ENCODE measurements at regions not wholly inside any gene's neighbourhood (a gene's known extent, or its start where the extent isn't known, plus 50 kb on each side); places are given as distances from the start of the nearest gene placed in this dataset.
"Not testable (repeated sequence)": the region's sequence is repeated elsewhere in the genome, so short reads cannot be mapped to it uniquely, and the experiment has no call there.

DNA sequence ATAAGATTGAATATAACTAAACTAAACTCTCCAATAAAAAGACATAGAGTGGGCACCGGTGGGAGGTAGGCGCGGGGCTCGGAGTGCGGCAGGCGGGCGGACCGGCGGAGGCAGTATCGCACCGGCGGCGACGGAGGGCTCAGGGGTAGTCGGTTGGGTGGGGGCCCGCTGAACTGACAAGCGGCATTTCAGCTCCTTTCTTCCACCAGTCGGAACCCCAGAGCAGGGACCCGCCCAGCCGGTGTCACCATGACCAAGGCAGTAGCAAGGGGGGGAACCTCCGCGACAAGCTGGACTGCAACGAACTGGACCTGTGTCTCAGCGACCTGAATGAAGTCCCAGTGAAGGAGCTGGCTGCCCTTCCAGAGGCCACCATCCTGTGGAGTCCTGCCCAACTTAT lies 156.7 kb downstream of the HINT1 start:
- DNase-seq (ENCODE audit: low read depth in 3 of 3, low spot score in 2 of 3) = no peak

DNA sequence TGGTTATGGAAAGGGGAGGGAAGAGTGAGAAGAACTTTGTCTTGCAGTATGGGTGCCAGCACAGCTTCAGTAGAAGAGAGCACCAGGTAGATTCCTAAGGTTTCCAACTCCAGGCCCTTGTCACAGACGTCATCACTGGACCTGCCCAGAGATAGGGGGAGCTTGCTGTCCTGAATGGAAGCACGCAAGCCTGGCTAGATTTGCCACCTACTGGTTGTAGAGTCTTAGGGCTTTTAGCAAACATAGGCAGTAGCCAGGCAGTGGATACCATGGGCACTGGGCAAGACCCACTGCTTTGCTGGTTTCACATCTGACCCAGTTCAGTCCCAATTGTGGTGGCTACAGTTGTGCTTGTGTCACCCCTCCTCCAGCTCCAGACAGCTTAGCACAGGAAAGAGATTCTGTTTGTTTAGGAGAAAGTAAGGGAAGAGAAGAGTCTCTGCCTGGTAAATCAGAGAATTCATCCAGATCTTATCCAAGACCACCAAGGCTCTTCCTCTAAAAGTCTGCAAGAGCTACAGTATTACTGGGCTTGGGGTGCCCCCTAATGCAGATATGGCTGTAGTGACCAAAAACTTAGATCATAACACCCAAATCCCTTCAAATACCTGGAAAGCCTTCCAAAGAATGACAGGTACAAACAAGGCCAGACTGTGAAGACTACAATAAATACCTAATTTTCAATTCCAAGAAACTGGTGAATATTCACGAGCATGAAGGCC lies 158.9 kb downstream of the HINT1 start:
- DNase-seq (ENCODE audit: low read depth in 3 of 3, low spot score in 2 of 3) = no peak

DNA sequence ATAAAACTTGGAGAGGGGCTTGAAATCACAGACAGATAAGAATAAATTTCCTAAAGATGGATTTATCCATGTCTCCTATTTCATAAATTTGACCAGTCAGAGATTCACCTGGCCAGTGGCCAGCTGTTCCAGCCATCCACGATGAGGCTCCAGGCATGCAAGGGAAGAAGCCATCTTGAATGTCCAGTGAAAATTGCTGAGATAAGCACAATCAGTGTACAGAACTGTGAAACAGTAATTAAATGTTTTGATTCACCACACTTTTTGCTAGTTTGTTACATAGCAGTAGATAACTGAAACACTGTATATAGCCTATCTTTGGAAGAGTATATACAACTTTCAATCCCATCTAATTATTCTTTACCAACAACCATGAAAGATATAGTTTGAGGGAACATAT lies 163.5 kb downstream of the HINT1 start:
- no peak for DNase-seq (ENCODE audit: low read depth in 3 of 3, low spot score in 2 of 3)

DNA sequence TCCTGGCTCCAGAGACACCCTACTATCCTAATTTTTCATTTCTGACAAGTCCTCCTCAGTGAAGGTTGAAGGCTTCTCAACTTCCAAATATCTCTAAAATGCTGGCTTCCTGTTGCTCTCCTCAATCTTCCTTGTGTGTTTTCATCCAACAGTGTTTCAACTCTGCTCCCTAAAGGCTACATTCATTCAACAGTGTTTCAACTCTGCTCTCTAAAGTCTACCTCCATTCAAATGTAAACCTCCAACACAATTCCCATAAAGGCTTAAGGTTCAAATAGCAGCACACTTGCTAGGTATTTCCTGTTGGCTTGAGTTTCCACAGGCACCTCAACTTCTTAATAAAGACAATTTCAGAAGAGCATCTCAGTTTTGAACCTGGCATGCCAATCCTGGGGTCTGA lies 164.8 kb downstream of the HINT1 start:
- no peak for DNase-seq (ENCODE audit: low read depth in 3 of 3, low spot score in 2 of 3)

DNA sequence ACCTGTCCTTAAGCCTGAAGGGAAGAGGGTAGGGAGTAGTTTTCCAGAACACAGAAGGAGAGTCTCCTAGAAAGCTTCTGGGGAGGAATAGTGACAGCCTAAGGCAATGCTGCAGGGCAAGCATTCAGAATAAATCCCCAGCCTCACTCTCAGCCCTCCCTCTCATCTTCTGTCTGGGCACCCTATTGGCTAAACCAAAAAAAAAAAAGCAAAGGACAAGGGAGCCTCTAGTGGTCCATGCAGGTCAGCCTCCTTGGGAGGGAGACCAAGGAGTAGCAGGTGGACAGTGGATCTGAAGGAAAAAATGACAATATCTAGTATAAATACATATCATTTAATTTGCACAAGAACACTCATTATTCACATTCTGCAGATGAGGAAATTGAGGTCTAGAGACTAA lies 168.3 kb downstream of the HINT1 start:
- DNase-seq (ENCODE audit: low read depth in 3 of 3, low spot score in 2 of 3) = not testable (repeated sequence)

DNA sequence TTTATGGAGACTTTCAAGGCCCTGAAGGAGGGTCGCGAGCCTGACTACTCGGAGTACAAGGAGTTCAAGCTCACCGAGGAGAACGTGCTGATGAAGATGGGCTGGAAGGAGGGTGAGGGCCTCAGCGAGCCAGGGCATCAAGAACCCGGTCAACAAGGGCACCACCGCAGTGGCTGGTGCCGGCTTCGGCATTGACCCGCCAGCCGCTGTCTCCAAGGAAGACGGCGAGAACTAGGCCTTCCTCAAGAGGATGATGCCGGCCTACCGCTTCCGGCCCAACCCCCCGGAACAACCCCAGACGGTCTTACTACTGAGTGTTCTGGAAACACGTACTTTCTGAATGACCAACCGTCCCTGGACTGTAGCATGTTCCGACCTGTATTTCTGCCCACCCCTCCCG lies 169.2 kb downstream of the HINT1 start:
- DNase-seq (ENCODE audit: low read depth in 3 of 3, low spot score in 2 of 3) = no peak

DNA sequence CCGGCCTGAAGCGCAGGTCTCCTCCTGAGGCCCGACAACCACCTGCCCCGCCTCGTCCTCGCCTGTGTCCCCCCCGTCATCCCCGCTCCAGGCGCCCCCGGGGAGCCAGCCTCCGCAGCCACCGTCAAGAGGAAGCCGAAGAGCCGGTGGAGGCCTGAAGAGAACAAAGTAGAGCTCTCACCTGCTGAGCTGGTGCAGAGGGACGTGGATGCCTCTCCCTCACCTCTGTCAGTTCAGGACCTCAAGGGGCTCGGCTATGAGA lies 169.9 kb downstream of the HINT1 start:
- no peak for DNase-seq (ENCODE audit: low read depth in 3 of 3, low spot score in 2 of 3)

DNA sequence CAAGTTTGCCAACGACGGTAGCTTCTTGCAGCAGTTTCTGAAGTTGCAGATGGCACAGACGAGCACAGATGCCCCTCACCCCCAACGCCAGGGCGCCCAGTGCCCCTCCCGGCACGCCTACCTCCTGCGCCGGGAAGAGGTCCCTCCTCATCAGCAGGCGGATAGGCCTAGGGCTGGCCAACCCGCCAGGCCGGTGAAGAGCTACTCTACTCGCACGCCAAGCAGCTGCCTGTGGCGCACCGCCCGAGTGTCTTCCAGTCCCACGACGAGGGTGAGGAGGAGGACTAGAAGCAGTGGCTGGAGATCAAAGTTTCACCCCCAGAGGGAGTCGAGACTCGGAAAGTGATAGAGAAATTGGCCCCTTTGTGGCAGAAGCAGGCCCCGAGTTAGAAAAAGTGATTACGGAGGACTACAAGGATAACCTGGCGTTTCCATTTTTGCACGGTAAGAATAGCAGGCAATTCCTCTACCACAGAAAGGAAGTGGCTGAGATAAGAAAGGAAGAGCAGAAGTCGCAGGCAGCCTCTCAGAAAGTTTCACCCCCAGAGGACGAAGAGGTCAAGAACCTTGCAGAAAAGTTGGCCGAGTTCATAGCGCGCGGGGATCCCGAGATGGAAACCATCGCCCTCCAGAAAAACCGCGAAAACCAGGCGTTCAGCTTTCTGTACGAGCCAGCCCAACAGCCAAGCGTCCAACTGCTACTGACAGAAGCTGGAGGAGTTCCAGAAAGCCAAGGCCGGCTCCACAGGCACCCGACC lies 170.4 kb downstream of the HINT1 start:
- DNase-seq (ENCODE audit: low read depth in 3 of 3, low spot score in 2 of 3) = no peak

DNA sequence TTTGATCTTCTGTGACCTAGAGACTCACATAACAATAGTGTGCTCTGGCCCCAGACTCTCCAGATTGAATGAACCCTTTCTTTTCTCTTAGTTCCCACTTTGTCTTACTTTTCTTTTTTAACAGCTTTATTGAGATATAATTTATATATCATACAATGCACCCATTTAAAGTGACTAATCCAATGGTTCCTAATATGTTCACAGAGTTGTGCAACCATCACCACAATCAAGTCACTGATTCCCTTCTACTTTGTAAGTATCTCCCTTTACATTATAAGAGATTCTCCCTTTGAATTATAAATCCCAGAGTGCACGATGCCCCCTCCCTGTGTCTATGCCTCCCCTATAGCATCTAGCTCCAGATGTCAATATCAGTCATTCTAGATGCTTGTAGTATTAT lies 172.4 kb downstream of the HINT1 start:
- no peak for DNase-seq (ENCODE audit: low read depth in 3 of 3, low spot score in 2 of 3)

DNA sequence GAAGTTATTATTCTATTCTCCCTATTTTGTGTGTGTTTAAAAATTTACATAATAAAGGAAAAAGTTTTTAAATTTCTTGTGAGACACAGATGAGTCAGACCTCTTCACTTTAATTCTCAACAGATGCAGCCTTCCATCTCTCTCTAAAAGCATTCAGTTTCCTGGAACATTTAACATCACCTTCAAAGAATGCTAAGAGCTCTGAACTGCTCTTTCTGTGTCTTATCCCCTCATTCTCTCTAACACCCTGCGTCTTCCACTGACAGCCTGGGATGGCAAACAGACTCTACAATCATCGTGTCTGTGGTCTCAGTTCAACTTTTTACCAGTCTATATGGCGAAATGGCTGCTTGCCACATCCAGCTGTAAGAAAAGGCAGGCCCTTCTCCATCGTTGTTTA lies 173.0 kb downstream of the HINT1 start:
- DNase-seq (ENCODE audit: low read depth in 3 of 3, low spot score in 2 of 3) = no peak

DNA sequence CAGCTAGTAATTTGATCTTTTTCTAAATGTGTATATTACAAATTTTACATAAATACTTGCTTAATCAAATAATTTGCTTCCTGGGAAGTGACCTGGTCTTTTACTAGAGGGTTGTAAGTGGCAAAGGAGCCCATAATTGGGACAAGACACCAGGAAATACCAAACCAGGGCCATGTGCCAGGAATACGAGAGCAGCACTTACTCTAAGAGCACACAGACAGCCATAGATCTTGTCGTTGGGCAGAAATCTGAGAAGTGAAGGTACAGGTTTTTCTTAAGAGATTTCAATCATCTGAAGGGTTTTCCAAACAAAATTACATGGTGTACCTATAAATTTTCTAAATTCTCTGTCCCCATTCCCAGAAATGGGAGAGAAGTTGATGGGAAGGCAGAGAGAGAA lies 179.3 kb downstream of the HINT1 start:
- DNase-seq (ENCODE audit: low read depth in 3 of 3, low spot score in 2 of 3) = no peak

DNA sequence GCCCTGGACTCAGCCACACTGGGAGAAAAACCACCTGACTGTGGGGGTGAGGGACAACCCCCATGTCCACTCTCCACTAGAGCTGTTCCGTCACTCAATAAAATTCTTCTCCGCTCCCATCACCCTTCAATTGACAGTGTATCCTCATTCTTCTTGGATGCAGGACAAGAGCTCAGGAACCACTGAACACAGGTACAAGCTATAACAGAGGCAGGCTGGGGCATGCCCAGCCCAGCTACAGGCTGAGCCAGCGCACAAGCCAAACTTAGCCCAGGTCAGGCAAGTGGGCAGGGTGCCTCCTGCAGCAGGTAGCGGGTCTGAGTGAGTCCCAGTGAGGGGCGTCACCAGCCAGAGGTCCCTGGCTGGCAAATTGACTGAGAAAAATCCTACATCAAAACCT lies 183.4 kb downstream of the HINT1 start:
- DNase-seq (ENCODE audit: low read depth in 3 of 3, low spot score in 2 of 3) = no peak

DNA sequence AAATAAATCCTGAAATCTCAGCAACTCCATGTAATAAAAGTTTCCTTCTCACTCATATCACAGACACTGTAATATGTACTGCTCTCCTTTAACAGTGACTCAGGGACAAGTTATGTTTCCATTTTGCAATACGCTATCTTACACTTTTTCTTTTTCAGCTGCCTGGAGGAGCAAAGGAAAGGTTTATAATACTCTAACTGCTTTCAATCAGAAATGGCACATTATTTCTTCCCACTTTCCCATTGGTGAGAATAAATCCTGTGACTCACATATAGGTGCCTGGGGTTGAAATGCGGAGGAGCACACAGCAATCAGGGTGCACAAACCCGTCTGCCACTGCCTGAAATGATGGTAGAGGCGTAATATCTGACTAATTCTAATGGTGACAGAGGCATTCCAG lies 186.6 kb downstream of the HINT1 start:
- no peak for DNase-seq (ENCODE audit: low read depth in 3 of 3, low spot score in 2 of 3)

DNA sequence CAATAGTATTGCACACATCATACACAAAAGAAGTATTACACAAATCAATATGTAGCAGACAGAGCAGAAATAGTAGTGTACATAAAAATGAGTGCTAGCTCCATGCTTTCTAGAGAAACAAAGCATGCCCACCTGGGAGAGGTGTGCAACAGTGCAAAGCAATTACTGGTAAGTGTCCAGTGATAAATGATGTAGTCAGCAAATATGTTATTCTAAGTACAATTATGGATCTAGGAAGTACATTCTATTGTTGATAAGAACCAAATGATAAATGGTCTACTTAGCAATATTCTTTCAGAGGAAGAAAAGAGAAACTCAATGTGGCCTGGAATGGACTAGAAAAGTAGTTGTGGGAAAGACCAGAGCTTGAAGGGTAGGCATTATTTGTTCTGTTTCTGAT lies 188.6 kb downstream of the HINT1 start:
- no peak for DNase-seq (ENCODE audit: low read depth in 3 of 3, low spot score in 2 of 3)

DNA sequence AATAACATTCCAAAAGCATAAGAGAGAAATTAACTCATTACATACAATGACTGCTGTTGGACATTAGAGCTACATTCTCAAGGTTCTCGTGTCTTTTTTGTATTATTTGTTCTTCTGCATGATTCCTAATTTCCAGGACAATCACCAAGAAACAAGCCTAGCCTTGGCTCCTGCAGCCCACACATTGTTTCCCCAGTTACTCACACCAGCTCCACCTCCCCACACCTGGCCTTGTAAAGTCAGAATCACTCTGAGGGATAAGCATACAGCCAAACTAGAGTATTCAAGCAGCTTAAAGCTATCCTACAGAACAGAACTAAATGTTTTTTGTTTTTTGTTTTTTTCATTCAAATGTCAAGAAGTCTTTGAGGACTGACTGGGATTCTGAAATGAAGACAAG lies 189.2 kb downstream of the HINT1 start:
- no peak for DNase-seq (ENCODE audit: low read depth in 3 of 3, low spot score in 2 of 3)

DNA sequence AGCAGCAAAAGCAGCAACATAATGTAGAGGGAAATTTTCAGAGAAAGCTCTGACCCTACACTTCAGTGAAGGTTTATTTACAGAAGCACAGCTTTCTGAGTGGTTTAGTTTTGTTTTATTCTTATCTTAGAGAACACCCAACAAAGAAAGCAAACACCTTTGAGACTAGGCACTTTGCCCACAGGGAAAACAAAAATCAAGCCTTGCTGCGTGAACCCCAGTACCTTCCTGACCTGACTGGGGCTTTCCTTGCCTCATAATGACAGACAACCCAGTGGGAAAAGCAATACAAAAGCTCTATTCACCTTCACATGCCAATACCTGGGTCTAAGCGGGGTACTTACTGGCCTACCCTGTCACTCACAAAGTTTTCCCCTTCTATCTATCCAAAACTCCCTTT lies 189.8 kb downstream of the HINT1 start:
- DNase-seq (ENCODE audit: low read depth in 3 of 3, low spot score in 2 of 3) = no peak

DNA sequence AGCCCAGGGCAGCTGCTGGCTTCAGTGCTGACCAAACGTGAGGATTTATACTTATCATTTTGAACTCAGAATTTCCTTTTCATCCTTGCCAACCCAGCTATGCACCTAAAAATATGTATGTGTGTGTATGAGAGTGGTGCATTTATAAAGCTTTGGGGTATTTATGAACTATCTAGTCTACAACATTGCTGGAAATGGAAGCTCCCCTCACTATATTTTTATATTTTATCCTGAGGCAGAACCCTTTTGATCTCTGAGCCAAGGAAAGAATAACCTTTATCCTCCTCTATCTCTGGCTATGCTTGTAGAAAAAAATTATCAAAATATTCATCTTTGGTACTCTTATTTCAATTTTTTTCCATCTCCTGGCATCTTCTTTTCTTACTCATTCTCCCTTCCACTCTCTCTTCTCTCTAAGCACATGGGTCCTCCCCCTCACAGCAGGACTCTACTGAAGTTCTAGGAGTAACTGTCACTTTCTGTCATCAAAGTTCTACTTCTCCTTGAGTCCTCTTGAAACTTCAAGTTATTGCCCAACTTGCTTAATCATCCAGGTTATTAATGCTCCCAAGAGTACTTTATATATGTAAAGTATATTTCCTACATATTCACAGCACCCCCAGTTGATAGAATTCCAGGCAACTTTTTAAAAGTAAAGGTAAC lies 190.9 kb downstream of the HINT1 start:
- DNase-seq (ENCODE audit: low read depth in 3 of 3, low spot score in 2 of 3) = no peak

DNA sequence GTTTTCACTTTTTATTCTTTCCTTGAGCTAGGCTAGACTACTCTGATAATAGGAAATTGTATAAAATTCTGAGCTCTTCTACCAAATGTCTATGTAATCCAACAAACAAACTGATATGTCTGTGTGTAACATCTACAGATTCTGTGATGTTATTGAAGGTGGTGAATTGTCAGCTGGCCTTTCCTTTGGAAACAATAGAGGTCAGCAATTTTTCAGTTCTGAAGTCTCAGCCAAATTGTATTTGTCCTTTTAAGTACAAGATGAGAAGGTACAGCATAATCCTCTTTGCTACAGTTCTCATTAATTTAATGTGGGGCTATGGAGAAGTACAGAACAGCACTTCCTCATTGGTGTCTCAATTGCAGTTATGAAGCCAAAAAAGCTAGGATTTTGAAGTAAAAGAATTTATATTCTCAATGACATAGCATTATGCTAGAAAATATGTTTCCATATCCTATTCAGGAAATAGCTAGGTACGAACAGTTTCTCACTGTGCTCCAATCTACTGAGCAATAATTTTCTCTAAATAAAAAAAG lies 198.0 kb downstream of the HINT1 start:
- DNase-seq (ENCODE audit: low read depth in 3 of 3, low spot score in 2 of 3) = no peak

DNA sequence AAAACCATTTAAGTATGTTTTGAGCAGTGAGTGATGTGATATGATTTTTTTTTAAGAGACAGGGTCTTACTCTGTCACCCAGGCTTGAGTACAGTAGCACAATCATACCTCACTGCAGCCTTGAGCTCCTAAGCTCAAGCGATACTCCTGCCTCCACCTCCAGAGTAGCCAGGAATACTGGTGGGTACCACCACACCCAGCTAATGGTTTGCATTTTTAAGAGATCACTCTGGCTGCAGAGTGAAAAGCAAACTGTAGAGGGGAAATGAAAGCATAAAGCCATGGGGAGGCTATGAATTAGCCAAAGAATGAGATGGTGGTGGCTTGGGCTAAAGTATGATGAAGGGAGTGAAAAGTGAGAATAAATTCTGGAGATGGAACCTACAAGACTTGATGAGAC lies 199.1 kb downstream of the HINT1 start:
- no peak for DNase-seq (ENCODE audit: low read depth in 3 of 3, low spot score in 2 of 3)

DNA sequence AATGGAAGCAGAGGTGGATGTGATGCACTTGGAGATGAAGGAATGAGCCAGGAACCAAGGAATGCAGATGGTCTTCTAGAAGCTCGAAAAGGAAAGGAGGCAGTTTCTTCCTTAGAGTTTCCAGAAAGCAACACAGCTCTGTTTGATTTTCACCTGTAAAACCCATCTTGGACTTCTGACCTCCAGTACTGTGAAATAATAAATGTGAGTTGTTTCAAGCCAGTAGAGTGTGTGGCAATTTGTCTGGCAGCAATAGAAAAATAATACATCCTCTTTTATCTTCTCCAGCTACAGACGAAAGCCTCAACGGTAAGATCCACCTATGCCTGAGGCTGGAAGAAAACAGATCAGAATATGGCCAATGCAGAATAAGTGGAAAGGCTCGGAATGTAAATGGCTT lies 199.7 kb downstream of the HINT1 start:
- DNase-seq (ENCODE audit: low read depth in 3 of 3, low spot score in 2 of 3) = no peak

DNA sequence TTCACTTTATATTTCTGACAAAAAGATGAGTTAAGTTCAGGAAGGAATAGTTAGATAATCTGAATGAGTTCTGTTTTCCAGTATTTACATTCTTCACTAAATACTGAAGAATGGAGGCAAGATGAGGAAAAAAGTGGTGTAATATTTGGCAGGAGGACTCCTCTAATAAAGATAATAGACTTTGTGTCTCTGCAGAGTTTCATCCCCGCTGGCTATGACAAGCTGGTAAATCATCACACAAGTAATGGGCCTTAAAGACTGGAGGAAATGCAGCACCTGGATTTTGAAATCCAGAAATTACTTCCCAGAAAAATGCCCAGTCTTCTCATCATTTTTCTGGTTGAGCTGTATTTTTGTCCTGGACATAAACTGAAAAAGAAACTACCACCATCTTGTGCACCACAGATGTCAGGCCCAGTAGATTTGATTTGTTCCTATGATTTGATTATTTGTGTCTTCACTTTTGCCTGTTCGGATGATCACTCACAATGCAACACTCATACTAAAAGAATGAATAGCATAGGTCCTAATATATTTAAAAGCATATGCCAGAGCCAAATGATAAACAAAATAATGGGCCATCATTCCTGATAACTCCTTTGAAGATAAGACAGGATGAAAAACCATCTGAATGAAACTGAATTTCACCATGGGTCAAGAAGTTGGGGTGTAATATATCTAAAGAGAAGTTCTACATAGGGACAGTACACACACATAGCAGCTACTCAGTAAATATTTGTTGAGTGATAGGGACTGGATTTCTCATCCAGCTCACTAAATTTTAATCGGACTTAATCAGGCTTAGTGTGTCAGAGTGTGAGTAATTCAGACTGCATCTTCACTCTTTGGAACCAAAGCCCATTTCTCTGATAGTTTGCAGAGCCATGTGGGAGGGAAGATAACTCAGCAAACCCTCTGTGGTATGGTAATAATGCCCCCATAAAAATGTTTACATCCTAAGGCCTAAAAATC lies 200.5 kb downstream of the HINT1 start:
- no peak for DNase-seq (ENCODE audit: low read depth in 3 of 3, low spot score in 2 of 3)

Measured in right renal cortex interstitium (tissue), 3 donors.